DMS 273 (cell line): ENCODE measurements at regions not wholly inside any gene's neighbourhood (a gene's known extent, or its start where the extent isn't known, plus 50 kb on each side); places are given as distances from the start of the nearest gene placed in this dataset.
A peak's percentile ranks its signal among the peaks of the same experiment; 100 is the strongest.

Experiments used
- DNase-seq: peaks from one replicate; lab custom pipeline; 2025; ENCODE audit not compliant: unreplicated experiment; lab: John Stamatoyannopoulos, UW

DNA sequence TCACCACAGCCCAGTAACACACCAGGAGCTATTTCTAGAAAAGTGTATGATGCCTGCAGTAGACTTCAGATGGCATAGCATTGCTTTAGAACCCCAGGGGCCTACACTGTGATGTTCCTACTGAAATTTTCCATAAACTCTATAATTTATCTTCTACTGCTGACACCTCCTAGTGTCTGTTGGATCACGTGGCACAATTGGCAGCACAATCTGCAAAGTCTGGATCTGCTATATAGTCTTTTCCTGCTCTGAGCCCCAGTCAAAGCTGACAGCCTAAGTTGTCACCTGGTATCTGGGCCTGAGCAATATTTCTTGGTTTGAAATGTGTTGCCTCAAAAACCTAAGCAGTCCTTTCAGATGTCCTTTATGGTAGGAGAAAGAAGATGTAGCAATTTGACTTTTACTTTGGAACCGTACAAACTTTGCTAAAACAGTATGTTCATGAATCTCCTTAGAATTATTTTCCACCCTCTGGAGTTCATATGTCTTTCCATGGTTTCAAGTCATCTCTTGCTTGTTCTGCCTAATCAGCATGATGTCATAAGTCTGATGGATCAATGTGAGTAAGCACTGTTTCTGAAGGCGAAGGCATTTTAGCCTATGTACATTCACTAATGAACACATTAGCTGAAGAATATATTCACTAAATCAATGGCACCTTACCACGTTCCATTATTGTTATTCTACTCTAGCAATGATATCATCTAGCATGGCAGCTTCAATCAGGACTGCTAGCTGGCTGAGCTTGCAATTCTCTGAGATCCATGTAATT lies 536.5 kb upstream of the NBEA start:
- DNase-seq: no peak

DNA sequence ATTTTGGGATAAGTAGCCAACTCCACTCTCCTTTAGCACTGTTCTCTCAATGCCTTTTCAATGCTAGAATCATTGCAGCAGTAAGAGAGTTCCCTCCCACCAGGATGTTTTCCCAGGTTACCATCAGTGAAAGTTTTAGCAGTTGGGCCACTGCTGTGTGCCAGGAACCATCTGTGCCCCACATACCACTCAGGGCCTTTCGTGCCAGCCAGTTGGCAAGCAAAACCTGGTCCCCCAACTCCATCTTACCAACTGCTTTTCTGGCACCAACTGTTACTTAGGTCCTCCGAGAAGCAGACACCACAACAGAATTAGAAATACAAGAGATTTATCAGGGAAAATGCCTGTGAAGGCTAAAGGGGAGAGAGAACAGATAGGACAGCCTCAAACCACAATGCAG lies 533.4 kb upstream of the NBEA start:
- peak; percentile 10 for DNase-seq

GRCh38 chr13:34409496-34410182 lies 532.4 kb upstream of the NBEA start:
- no peak for DNase-seq

DNA sequence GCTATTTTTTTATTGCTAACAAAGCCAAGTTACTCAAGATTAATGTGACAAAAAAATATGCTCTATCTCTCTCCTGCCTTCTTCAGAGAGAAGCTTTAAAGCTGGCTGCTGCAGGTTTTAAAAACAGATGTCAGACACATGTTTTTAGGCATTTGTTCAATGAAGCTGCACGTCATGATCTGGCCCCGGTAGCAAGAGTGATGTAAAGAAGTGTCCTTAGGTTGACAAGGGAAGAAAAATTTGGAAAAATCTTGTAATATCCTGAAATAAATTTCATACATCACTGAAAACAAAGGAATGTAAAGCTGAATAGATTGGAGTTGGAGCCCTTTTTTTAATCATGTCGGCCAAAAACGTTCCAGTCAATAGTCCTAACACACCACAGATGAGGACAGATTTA lies 531.4 kb upstream of the NBEA start:
- DNase-seq: no peak

DNA sequence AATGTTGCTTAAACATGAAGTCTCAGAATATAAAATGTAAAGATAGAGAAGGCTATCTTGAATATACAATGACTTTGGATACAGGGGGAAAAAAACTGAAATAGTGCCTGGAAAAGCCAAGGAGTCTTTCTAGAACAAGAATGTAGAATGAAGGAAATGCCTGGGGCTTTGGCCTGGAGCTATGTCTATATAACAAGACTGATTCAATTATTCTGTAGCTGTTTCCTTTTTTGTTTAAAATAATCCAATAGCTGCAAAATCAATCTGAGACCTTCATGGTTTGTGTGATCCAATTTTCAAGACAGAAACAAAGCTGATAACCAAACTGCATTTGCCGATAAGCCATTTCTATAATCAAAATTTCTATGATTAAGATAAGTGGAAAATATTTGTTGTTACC lies 530.9 kb upstream of the NBEA start:
- no peak for DNase-seq

DNA sequence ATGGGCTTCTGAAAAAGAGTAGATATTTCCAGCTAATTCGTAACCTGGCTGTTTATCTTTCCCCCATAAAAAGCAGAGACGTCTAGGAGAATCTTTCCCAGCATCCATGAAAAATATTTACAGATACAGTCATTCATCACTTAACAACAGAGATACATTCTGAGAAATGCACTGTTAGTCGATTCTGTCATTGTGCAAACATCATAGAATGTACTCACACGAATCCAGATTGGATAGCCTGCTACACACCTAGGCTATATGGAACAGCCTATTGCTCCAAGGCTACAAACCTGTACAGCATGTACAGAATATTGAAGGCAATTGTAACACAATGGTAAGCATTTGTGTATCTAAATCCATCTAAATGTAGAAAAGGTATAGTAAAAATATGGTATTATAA lies 530.2 kb upstream of the NBEA start:
- DNase-seq: no peak

- DNase-seq: no peak
Measured at GRCh38 chr13:34412295-34412694, 529.8 kb upstream of the NBEA start.

DNA sequence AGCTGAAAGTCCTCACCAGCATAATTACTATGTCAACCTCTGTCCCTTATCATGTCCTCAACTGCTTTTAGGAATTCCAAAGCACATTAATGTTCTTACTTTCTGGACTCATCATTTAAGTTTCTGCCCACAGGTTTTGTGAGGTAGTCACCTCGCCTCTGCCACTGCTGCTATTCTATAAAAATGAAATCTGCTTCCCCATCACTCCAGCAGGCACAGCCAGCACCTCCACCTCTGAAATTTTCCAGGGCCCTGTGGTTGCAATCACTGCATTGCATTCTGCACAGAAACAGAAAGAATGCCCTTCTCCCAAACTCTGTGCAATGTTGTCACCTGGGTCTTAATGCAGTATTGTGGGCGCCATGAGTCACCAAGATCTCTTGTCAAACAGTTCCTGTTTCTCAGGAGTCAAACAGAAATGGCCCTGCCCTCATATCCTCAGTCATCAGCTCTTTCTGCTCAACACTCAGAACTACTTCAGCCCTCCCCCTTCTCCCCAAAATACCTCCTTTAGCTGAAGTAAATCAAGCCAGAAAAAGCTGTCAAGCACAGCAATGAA lies 529.2 kb upstream of the NBEA start:
- no peak for DNase-seq

DNA sequence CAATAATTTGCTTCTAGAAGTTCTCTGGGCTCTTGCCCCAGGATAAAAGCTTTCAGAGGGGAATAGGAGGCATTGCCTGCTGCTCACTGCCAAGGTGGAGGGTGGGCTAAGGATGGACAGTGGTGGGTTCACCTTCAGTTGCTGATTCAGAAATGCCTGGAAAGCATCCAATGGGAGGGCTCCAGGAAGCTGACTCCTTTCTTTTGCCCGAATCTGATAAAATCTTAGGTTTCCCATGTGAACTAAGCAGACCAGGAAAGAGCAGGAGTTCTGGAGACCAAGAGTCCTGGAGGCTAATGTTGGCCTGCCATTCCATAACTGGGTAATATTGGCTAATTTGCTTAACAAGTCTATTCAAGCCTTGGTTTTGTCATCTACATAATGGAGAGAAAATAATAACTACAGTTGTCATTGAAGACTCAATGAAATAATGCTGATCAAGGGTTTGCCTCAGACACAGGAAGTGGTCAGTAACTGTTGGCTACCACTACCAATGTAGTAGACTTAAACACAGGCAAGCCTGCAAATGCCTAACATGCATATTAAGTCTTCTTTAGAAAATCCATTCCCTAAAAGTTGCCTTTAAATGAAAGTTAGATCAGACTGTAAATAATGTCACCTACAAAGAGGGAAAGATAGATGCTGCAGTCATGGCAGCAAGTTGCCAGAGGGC lies 528.4 kb upstream of the NBEA start:
- DNase-seq: no peak

DNA sequence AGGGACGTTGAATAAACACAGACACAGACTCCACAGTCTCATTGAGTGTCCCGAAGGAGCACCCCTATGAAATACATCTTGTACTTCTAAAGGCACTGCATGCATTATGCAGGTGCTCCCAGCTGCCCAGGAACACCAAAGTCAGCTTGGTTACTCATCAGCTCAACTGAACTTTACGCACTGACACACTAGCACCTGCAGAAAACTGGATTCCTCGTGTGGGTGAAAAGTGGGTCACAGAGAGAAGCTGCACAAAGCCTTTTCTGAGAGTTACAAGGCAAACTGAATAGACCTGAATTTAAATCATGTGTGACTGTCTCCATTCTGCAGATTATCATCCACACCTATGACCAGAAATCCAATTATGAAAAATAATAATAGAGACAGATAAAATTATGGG lies 527.5 kb upstream of the NBEA start:
- DNase-seq: no peak

DNA sequence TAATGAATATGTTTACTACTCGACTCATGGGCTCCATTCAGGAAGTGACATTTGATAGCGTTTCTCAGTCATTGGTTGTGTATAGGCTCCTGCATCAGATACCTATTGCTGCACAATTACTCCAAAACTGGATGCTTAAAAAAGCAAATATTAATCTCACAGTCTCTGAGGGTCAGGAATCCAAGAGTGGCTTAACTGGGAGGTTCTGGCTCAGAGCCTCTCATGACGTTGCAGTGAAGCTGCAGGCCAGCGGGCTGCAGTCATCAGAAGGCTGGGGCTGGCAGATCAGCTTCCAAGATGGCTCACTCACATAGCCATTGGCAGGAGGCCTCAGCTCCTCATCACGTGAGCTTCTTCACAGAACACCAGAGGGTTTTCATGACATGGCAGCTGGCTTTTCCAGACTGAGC lies 525.1 kb upstream of the NBEA start:
- peak; percentile 41 for DNase-seq

DNA sequence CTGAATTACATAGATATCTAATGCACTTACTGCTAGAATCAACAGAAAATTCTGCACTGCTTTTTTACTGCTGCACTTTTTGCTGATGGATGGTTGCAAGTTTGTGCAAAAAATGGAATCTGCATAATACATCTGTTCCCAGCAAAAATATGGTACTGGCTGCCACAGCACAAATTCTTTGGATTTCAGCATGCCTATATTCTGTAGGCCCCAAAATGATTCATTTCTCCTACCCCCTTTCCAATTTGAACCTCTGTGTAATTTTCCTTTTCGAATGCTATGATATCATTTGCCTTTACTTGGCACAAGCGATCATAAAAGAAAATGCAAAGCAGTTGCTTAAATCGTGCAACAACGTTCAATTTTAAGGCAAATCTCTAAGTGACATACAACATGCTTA lies 524.2 kb upstream of the NBEA start:
- no peak for DNase-seq

DNA sequence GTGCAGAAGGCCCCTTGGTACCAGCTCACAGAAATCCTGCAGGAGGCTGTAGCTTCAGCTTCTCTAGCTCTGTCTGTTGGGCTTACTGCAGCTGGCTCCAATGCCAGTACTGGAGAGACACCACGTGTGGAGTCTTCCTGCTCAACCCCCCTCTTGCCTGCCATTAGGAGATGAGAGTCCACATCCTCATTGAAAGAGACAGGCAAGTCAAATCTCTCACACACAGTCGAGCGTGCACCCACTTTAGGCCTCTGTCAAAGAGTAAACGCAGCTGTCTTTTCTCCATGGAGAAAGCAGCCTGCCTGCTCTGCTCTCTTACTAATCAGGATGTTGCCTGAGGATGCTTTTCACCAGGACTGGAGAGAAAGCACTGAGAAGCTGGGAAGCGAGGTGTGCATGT lies 523.0 kb upstream of the NBEA start:
- no peak for DNase-seq

- no peak for DNase-seq
Measured at GRCh38 chr13:34419755-34420154, 522.3 kb upstream of the NBEA start.

DNA sequence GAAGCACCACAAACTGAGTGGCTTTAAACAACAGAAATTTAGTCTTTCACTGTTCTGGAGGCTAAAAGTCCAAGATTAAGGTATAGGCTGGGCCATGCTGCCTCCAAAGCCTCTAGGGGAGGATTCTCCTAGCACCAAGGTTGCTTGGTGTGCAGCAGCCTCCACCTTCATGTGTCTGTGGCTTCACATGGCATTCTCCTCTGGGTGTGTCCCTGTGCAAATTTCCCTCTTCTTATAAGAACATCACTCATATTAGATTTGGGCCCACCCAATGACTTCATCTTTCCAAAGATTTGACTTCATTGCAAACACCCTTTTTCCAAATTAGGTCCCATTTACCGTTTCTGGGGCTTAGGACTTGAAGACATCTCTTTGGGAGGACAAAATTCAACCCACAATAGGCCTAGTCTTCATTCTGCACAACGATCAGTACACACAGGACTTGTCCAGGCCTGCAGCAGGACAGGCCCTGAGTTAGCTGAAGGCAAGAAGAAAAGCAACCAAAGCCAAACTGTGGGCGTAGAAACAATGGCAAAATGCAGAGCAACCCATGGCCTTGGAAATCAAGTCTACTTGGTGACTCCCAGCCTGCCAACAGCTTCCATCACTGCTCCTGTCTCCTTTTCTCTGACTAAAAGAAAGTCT lies 521.2 kb upstream of the NBEA start:
- no peak for DNase-seq

- DNase-seq: peak; percentile 0
Measured at GRCh38 chr13:34421347-34421719, 520.7 kb upstream of the NBEA start.

DNA sequence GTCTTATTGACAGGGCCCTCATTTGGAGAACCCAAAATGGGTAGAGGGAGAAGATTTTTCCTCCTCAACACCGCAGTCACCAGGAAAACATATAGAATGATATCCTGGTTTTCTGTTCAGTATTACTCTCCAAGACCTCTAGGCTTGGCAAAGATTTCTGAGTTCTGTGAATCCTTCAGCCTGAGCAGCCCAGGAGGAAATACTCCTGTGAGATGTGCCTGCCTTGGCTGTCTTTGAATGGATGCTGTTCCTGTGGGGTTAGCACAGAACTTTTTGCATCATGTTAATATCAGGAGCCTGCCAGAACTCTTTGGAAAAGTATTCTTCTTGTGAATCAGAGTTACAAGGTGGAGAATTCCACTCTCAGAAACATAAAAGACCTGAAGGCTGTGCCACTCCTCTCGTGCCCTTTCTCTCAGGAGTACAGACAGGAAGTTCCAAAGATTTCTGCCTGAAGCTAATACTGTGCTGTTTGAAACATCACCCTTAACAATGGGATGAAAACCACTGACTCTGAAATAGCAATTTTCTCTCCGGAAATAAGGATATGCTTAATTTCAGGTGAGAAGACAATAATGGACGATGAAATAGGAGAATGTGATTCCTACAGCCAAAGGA lies 520.1 kb upstream of the NBEA start:
- DNase-seq: no peak

DNA sequence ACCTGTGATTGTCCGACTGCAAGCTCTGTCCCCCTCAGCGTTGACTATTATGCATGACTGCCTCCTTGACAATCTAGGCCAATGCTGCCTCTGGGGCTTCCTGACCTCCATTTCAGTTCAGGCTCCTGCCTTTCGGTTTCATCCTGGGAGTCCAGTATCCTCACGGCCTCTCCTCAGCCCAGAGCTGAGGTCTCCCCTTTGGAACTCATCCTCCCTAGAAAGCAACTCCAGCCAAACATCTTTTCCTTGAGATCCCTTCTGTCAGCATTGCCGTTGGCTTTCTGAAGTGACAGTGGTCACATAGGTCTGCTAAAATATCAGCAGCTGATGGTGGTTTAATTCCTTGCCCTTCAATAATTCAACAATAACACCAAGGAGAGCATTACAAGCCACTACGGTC lies 519.1 kb upstream of the NBEA start:
- no peak for DNase-seq

DNA sequence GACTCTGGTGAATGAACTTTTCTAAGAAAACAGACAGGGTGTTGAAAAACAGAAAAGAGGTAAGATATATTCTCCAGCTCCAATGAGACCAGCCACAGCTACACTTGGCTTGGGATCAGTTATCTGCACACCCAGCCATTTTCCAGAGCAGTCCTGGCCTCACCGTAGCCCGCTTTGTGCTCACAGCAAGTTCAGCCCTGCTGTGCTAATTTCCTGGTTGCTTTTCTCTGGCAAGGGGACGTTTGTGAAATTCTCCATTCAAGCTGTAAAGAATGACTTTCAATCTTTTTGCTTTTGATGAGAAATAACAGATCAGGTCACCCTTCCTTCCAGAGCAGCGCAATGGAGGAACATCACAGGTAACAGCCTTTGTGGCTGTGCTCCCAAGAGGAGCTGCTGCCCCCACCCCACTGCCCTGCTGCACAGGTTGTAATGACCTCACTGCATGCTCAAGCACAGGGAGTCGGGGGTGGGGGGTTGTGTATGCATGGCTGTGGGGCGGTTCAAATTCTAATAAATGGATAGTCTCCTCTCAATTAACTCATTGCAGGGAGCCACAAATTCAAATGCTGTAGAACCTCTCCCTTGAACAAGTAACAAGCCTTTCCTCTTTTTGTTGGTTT lies 516.6 kb upstream of the NBEA start:
- no peak for DNase-seq

DNA sequence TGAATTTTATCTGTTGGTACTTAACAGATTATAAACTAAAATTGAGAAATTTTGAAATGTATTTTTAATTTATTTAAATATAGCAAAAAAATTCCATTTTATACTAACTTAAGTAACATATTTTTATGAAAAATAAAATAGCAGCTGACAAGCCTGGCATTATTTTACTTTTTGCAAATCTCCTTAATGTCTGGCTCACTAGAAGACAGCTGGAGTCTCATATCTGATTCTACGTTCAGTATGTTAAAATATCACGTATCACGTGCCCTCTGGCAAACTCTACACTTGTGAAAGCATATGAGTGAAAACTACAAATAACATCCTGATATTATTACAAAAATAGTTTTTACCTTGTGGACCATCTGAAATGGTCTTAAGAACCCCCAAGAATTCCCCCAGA lies 513.2 kb upstream of the NBEA start:
- DNase-seq: peak; percentile 1

- DNase-seq: no peak
Measured at GRCh38 chr13:34430294-34430693, 511.8 kb upstream of the NBEA start.
